ENCODE measurements at regions not wholly inside any gene's neighbourhood (a gene's known extent, or its start where the extent isn't known, plus 50 kb on each side); places are given as distances from the start of the nearest gene placed in this dataset.
A peak's percentile ranks its signal among the peaks of the same experiment; 100 is the strongest.

- DNase-seq: peak; percentile 23
These were observed 71.8 kb upstream of the NR3C2 start for GRCh38 chr4:148514041-148514440.

DNA sequence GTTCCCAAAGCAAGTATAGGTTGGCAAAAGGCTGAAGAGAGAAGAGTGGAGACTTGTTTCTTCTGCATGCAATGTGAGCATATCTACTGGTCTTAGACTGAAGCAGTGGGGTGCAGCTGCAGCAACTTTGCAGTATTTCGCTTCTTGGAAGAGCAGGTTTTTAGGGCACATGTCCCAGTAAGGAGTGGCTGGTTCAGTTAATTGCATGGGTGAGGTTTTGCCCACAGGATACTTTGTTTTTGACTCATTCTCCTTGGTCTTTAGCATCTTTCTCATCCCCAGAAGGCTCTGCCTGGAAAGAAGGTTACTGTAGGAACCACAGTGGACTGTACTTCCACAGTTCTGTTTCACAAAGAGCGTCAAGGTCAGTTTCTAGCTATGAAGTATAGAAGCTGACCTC lies 68.0 kb upstream of the NR3C2 start:
- DNase-seq: no peak

DNA sequence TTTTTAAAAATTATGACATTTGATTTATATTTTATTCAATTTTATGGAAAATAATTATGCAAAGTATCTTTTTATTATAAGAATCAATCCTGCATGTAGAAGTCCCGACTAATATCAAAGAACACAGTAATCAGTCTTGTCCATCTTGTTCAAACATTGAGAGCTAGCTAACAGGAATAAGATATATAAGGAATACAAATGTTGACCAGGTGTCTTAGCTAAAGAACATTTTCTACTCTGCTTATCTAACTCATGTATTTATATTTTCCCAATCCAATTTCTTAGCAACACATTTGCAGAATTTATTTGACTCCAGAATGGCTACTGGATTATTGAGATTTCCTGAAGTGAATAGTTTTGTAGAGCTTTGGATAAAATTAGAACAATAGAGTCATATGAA lies 61.5 kb upstream of the NR3C2 start:
- DNase-seq: no peak

- no peak for DNase-seq
These were observed 55.0 kb upstream of the NR3C2 start for GRCh38 chr4:148497258-148497657.

GRCh38 chr4:148495463-148495862 lies 53.2 kb upstream of the NR3C2 start:
- DNase-seq: no peak

Data from fibroblast of skin of right biceps (primary cell).